Activated CD4-positive, alpha-beta T cell treated with anti-CD3 and anti-CD28 coated beads, Interleukin-2, amount 50 U/mL, for 16 hours (primary cell): ENCODE measurements at regions not wholly inside any gene's neighbourhood (a gene's known extent, or its start where the extent isn't known, plus 50 kb on each side); places are given as distances from the start of the nearest gene placed in this dataset.
"Not testable (repeated sequence)": the region's sequence is repeated elsewhere in the genome, so short reads cannot be mapped to it uniquely, and the experiment has no call there.

Source experiments
- DNase-seq: peaks from one replicate; pipeline ENCODE4 v3.0.0-alpha.2; 2020

GRCh38 chr12:39699079-39699478, 79.5 kb upstream of the ABCD2 start:
- not testable (repeated sequence) for DNase-seq

- DNase-seq, result no peak
Observed at GRCh38 chr12:39697108-39697507, 77.5 kb upstream of the ABCD2 start.

GRCh38 chr12:39692258-39692853, 72.8 kb upstream of the ABCD2 start:
- peak; percentile 21 for DNase-seq

- DNase-seq, result no peak
Observed at GRCh38 chr12:39685854-39686657, 66.5 kb upstream of the ABCD2 start.

GRCh38 chr12:39682689-39683477, 63.3 kb upstream of the ABCD2 start:
- no peak for DNase-seq

GRCh38 chr12:39675263-39675662, 55.7 kb upstream of the ABCD2 start:
- no peak for DNase-seq

GRCh38 chr12:39672976-39673375, 53.4 kb upstream of the ABCD2 start:
- DNase-seq, result no peak

- no peak for DNase-seq
Observed at GRCh38 chr12:39671898-39672875, 52.6 kb upstream of the ABCD2 start.

GRCh38 chr12:39669539-39669938, 49.9 kb upstream of the ABCD2 start:
- not testable (repeated sequence) for DNase-seq
